ENCODE measurements at regions not wholly inside any gene's neighbourhood (a gene's known extent, or its start where the extent isn't known, plus 50 kb on each side); places are given as distances from the start of the nearest gene placed in this dataset.

DNA sequence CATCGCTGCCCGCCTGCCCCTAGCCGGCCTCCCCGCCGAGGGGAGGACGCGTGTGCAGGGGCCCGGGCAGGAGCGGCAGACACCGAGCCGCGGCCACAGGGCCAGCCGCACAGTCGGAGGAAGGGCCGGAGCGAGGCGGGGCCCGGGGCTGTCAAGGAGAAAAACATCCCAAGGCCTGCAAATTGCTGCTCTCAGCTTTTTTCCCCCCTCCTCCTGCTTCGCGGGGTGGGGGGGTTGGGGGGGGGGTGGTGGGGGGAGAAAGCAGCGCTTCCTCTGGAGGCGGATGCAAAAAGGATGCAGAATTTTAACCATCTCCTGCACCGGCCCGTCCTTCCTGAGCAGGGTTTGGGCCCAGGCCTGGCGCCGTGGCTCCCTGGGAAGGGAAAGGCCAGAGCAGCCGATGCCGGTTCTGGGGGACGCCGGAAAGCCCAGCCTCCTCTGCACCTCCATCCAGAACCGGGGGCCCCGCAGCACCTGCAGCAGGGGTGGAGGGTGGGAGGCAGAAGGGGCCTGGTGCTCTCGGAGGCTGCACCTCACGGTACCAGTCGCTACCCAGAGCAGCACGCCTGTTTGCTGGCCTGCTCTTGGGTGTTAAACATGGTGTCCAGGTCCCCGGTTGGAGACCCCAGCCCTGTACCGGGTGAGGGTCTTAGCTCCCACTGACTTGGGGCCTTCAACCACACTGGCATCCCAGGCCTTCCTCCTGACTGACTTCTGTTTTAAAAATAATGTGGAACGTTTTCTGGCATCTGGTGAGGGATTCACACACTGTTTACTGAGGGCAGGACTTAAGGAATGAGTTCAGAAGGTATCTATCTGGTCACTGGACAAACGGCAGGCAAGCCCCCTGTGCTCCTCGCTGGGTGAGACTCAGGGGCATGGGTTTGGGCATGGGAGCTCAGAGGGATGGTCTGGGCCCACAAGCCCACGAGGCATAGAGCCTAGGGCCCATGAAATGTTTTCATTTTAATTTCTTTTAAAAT is 77.4 kb upstream of the WNT7B start:
- peak; percentile 29 for DNase-seq

DNA sequence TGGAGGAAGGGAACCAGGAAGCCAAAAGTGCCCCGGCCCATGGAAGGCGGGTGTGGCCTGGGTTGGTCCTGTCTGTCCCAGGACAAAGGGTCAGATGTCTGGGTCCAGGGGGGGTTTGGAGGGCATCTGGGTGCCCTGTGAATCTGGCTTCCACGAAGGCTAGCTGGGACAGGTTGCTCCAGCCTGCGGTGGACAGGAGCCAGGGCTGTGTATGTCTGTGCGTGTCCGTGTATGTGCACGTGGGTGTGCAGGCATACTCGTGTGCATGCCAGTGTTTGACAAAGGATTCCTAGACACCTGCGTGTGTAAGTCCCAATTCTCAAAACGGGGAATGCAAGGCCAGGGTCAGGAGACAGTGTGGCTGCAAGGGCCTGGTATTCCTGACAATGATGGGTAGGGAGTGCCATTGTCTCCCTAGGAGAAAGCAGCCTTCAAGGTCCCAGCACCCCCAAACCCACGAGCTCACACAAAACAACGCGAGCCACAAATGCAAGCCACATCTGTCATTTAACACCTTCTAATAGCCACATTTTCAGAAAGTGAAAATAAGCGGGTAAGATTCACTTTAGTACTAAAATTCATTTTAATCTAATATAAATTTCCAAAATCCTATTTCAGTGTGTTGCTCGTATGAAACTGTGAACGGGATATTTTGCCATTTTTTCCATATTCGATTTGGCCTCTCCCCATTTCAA is 78.4 kb upstream of the WNT7B start:
- no peak for DNase-seq

DNA sequence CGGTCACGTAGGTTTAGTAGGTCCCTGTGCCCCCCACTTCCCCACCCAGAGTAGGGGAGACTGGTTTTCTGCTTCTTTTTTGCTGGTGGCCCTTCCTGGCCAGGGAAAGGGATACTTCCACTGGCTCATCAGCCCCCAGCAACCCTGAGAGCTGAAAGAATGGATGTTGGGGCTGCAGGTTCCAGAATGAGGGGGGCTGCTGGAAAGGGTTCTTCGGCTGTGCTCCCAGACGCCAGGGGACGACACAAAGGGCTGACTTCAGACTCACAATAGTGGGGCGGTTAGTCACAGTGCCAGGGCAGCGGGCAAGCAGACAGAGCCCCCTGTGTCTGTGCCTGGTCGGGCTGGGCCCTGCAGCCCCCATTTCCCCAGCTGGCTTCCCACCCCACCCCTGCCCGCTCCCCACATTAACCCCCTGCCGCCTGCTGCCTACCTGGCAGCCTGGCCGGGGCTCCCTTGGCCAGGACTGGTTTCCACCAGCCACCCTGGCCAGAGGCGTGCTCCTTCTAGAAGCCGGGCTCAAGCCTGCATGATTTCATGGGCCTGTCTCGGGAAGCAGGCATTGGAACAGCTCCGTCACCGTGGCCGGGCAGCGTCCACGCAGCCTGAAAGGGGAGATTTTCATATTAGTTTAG is 79.1 kb upstream of the WNT7B start:
- no peak for DNase-seq

DNA sequence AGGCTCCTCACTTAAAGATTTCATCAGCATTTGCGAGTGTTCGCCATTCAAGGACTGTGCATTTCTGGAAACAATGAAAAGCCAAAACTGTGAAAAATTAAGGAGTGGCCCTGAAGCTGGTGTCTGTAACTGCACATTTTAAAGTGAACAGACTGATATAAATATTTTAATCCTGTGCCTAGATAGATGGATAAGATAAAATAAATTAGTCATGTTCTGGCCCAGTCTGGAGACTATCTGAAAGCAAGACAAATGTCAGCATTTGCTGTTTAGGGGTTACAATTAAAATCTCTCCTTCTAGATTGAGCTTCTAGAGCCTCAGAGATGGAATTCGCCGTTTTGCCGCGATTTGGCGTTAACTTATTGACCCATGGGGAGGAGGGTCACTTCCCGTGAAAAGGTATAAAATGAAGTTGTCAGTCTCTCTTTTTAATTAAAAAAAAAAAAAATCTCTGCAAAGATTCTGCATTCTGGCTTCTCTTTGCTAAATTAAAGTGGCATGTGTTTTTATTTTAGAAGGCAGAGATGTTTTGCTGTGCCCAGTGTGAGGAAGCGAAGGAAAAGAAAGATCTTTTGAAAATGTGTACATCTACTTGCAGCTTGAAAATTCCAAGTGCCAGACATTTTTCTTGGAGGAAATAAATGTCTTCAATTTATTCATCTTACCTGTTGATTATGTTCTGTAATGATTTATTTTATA is 79.7 kb upstream of the WNT7B start:
- DNase-seq, result no peak

DNA sequence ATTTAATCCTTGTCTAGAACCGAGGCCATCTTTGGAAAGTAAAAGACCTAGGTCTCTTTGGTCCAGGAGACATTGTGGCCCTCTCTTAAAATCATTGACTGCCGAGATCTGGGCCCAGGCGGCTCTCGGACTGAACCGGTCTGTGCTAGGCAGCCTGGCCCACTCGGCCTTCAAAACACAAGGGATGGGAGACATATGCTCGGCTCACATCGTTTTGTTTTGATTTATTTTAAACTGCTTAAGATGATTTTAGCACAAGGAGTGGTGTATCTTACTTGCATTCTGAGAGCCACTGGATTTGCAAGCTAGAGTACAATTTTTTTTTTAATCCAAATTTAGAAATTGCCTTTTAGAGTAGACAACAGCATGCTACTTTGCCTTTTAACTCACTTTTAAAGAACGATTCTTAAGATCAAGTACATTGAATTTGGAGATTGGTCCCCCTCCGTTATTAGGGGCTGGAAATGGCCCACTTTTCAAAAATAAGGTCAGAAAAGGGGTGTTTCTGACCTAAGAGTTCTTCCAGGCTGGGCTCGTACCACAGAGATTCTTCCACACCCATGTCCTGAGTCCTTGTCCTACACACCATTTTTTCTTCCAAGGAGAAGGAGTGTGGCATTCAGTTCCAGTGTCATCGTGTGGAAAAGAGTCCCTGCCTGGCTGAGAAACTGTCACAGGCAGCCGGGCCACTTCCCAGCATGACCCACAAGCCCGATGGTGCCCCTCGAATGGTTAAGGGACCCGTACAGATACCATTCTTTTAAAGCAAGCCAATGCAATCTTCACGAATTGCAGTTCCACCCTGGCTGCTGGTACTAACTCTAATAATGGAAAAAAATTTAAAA is 80.5 kb upstream of the WNT7B start:
- no peak for DNase-seq

DNA sequence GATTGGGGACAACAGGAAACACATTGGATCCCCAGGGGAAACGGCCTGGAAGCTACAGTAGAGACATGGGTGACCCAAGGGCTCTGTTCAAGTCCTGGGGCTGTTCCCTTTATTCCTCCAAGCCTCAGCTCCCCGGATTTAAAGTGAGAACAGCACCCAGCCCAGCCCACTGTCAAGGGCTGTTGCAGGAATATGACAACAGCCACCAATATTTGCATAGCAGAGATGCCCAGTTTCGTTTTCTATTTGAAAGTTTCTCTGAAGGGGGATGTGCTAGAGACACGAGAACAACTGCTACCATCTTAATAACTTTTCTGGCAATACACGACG is 81.1 kb upstream of the WNT7B start:
- peak; percentile 23 for DNase-seq

DNA sequence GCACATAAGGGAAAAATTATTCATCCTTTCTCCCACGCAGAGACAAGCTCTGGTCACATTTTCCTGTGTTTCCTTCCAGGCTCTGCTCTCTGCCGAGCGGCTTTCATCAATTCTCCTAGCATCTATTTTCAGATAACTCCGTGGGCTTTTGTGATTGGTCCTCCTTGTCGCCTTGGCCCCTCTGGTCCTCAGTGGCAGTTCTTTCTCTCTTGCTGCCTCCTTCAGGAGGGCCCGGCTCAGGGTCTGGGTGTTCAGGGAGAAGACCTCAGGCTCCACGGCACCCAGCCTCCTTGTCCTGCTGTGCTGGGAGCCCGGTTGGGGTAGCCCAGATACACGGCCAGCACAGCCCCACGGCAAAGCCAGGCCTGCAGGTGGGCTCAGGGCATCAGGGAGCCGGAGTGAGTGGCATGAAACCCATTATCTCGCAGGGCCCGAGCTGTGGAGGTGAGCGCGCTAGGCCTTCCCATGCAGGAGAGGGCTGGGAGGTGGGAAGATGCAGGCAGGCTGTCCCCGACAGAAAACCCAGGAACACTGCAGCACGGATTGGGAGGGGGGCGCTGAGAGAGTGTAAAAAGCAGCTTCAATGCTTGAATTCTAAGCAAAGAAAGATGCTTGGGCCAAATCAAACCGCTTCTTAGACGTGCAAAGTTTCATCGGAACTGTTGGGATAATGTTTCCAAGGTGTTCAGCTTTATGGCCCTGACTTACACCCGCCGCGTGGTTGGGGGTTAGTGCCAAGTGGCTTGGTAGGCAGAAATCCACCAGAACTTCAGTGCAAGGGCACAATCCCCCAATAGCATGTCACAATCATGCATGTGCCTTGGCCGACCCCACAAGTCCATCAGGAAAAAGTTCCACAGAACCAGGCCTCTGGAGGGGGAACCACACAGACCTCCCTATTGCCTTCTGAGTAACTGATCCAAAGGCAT is 81.9 kb upstream of the WNT7B start:
- DNase-seq, result no peak

DNA sequence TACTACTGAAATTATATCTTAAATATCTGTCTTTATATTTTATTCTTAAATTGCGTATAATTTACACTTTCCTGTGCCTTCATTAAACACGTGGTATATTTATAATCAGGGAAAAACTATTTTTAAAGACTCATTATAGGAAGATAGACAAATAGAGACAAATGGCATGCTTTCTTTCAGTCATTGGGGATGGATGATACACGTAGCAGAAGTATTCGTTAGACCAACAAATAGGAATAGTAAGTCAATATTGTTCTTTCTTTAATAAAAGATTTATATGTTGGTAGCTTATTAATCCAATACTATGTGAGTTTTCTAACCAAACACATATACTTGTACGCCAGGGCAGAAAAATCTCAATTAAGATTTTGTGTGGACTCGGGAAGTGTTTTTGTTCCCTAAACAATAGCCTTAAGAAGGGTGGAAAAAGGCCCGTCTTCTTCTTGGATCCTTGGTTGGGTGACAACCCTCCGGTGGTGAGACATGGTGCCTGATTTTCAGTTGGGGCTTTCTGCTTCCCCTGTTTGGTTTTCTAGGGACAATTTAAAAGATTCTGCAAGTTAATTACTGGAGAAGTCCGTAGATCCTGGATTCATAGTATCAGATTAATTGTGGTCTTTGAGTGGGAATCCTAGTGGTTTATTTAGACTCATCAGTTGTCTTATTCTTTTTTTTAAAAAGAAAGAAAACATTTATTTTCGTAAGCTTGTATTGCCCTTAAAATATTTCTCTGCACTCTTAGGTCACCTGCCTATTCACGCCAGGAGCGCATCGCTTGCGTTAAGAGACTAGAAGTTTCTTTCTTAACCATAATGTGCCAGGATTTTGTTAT is 83.5 kb upstream of the WNT7B start:
- DNase-seq, result no peak

DNA sequence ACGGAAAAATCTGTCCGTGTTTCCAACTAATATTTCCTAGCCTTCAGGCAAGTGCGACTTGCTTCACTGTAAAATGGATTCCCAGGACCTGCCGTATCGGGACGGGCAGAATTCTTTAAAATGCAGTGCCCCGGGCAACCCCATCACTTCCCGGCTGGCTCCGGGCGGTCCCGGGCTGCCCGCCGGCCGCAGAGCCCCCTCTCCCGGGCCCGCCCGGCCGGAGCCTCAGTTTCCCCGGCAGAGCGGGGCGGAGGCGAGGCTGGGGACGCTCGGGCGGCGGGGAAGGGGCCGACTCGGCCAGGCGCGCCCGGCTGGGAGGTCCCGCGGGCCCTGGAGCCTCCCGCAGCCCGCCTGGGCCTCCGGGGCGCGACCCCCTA is 84.2 kb upstream of the WNT7B start:
- no peak for DNase-seq

DNA sequence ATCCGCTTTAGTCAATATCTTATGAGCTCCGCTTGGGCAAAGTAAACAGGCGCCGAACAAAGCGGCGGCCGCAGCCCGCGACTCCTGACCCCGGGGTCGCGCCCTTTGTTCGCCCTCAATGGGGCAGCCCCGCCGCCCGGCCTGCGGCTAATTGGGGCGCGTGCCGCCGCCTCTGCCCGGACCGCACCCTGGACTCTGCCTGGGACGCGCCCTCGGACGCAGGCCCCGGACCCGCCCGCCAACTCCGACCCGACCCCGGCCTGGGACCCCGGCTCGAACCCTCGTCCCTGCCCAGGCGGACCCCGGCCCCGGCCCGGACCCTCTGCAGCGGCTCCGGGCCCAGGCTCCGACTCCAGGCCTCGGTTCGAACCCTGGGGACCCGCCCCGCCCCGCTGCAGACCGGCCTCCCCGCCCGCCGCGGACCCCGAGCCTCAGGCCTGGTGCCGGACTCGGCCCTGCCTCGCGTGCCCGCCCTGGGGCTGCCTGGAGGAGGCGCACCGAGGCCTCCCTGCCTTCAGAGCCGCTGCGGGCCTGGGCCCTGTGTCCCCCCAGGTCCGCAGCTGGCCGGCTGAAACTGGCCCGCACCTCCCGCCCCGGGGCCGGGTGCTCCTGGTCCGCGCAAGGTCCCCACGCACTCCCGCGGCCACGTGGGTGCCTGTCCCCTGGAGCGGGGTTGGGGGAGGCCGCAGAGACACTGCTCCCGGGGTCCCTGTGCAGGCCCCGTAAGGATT is 84.7 kb upstream of the WNT7B start:
- no peak for DNase-seq

DNA sequence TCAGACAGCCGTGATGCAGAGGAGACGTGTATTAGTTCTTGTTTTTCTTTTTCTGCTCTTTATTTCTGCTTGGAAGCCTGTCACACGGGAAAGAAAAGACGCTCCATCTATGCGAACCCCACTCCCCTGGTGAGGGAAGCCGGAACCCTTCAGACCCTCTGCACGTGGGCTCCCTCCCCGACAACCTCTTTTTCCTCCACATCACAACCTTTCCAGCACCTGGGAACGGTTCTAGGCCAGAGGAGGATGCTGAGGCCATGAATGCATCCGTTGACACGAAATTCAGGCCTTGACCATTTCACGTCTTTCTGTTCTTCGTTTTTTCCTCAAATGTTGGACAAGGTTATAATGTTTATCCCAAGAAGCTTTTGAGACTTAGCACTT is 85.3 kb upstream of the WNT7B start:
- no peak for DNase-seq

DNA sequence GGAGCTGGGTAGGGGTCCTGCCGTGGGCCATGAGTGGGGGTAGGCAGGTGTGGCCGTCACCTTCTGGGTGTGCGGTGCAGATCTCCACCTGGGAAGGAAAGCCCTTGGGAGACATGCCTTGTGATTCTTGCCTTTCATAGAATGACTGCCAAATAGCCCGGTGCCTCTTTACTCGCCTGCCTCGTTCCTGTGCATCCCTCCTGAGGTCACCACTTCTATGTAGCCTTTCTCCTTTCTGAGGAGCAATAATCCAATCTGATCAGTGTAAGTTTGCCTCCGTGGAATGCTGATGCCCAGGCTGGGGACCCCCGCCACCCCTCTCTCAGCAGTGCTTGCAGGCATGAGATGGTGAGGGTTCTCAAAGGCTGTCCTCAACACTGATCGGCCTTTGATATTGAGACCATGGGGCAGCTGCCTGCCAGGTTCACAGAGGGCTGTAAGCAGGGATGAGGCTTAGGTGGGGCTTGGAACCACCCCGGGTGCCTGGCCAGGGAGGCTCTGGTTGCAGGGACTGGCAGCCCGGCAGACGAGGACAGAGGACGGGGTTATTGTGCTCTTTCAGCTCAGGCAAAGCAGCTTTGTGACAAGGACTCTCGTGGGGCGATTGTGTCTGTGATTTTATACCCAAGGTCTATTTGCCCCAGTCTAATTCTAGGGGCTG is 86.1 kb upstream of the WNT7B start:
- no peak for DNase-seq

DNA sequence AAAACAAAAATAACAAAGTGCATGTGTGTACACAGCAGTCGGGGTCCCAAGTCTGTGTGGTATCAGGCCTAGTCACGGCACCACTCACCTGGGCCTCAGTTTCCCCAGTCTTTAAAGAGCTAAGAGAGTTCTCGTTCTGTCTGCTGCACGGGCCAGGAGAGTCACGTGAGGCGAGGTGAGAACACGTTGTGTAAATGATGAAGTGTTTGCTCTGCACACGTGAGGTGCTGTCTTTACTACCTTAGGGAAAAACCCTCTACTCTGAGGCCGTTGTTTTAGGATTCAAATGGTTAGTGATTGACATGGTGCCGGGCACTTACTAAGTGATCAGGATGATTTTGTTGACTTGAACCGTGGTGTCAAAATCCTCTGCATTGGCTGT is 86.5 kb upstream of the PPARA start:
- DNase-seq, result no peak

DNA sequence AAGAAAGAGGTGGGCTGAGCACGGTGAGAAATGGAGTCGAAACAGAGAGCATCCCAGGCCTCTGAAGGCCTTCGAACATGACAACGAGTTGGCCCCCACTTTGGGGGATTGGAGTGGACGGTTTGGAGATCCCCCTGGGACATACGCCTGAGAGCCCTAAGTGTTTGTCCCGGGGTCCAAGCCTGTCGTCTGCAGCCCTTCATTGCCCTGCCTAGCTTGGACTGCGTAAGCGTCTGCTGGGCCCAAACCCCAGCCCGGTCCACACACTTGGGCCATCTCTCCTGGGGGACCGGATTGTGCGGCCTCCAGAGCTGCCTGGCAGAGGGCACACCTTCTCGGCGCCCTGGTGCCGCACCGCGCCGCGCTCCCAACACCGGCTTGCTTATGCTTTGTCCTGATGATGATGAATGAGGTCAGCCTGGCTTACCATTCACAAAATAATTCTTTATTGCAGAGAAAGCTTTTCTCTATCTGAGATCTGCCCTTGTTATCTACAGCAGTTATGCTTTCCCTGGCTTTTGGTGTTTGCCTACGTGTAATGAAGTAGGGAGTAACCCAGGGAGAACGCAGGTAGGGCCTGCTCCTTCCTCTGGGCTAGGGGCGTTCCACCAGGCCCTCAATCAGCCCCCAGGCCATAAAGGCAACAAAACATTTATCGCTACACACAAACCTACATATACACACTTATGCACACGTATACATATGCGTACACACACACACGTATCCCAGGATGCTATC is 85.9 kb upstream of the PPARA start:
- no peak for DNase-seq

DNA sequence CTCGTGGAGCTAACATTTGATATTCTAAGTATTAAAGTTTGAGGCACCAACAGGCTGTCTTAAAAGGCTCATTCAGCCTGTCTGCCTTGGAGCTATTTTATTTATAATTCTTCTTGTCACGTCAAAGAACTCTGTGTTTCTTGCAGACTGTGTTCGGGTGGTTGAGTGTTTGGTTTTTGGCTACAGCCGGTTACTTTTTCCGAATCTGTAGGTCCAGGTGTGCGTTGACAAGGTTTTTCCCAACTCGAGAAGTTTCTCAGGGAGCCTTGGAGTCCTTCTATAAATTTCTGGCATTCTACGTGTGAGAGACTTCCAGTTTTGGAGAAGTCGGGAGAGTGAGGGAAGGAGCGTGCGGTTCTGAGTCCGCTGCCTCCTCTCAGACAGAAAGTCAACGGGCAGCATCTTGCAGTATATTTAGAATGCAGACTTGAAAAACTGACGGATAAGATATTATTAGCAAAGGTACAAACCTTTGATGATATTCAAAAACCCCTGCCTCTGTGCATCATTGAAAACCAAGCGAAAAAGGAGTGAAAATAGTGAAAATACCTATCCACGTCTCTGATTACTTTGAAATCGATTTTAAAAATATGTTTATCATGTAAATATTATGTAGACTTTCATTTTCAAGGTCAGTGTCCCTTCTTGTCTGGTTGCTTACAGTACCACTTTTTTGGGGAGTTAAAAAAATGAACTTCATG is 85.2 kb upstream of the PPARA start:
- DNase-seq, result no peak

DNA sequence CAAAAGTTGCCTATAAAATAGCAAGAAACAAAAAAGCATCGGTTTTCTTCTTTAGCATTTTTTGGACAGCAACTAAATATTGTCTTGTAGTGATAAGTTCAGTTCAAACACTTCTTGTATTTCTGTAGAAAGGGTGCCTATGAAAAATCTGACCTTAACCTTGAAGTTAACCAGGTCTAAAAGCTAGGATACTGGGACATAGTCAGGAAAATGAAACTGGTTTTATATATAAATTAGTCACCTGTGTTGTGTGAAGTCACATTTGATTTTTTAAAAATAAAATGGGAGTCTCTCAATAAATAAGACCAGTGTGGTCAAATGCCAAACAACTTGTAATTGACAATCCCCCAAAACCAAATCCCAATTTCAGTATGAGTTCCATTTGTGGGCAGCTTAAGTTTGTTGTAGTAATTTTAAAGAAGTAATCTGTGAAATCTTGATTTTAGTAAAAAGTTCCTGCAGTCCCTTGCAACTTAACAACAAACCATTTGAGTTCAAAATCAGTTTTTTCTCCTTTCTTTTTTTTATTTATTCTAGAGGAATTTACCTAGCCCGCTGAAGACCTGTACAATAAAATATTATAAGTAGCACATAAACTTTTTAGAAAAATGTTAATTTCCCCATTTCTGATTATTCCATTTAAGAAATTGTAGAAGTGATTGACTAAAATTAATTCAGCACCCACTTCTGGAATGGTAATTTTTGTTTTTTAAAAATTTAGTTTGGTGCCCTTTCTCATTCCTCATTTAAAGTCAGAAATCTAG is 84.5 kb upstream of the PPARA start:
- DNase-seq, result no peak

DNA sequence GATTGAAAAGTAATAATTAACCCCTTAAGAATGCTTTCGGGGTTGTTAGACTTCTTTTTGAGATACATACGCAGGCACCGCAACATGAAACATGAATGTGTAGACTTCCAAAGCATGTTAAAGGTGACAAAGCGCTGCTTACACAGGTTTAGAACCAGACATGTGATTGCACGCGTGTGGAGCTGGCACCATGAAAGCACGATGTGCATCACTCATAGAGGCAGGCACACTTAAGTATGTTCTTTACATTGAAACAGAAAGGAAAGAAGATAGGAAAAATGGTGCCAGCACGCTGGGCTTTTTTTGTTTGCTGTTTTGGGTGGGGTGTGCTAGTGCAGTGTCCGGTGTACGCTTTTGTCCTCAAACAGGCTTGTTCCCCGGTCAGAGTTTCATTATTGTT is 83.6 kb upstream of the PPARA start:
- no peak for DNase-seq
